ENCODE measurements at regions not wholly inside any gene's neighbourhood (a gene's known extent, or its start where the extent isn't known, plus 50 kb on each side); places are given as distances from the start of the nearest gene placed in this dataset.

- DNase-seq (no peak), ATAC-seq (no peak)
- Histone ChIP-seq H3K27ac (no peak overlapping the region), H3K4me1 (no peaks in the 10 kb centered on the region), H3K36me3 (no peaks in the 10 kb centered on the region), H3K4me3 (no peak overlapping the region), H3K9me3 (no peaks in the 10 kb centered on the region), H3K27me3 (no peaks in the 10 kb centered on the region)
- in situ Hi-C loops (cut with MboI; ENCODE audit: low sequenced_read_pairs in 4 of 4): no loop called here
- intact Hi-C loops (cut with DNase I; ENCODE audit: low total_unique reads): no loop called here
- no peak for TF ChIP-seq CTCF (IDR thresholded peaks at IDR 0.05 in 4 of 5, conservative IDR thresholded peaks at IDR 0.05 in 1 of 5)
- no peak for TF ChIP-seq POLR2A (IDR thresholded peaks at IDR 0.05)
Observed at GRCh38 chr12:17104801-17105200, 498.8 kb upstream of the LMO3 start.

GRCh38 chr12:17097674-17098073, 491.7 kb upstream of the LMO3 start:
- intact Hi-C loops (cut with DNase I; ENCODE audit: low total_unique reads) (no loop called here), in situ Hi-C loops (cut with MboI; ENCODE audit: low sequenced_read_pairs in 4 of 4) (no loop called here)
- ATAC-seq: no peak
- no peaks in the 10 kb centered on the region for H3K36me3 ChIP-seq
- TF ChIP-seq CTCF (IDR thresholded peaks at IDR 0.05 in 4 of 5, conservative IDR thresholded peaks at IDR 0.05 in 1 of 5) (no peak), POLR2A (IDR thresholded peaks at IDR 0.05) (no peak)
- H3K9me3 ChIP-seq: no peaks in the 10 kb centered on the region
- no peak overlapping the region for H3K4me3 ChIP-seq
- DNase-seq: no peak
- no peaks in the 10 kb centered on the region for H3K27me3 ChIP-seq
- no peak overlapping the region for H3K27ac ChIP-seq
- no peaks in the 10 kb centered on the region for H3K4me1 ChIP-seq

- Histone ChIP-seq H3K9me3 (no peaks in the 10 kb centered on the region), H3K4me3 (no peak overlapping the region), H3K27ac (no peak overlapping the region), H3K27me3 (no peaks in the 10 kb centered on the region), H3K4me1 (no peaks in the 10 kb centered on the region), H3K36me3 (no peaks in the 10 kb centered on the region)
- in situ Hi-C loops (cut with MboI; ENCODE audit: low sequenced_read_pairs in 4 of 4): no loop called here
- ATAC-seq: no peak
- intact Hi-C loops (cut with DNase I; ENCODE audit: low total_unique reads): no loop called here
- TF ChIP-seq CTCF (IDR thresholded peaks at IDR 0.05 in 4 of 5, conservative IDR thresholded peaks at IDR 0.05 in 1 of 5) (no peak), POLR2A (IDR thresholded peaks at IDR 0.05) (no peak)
- no peak for DNase-seq
Observed at GRCh38 chr12:17084831-17085230, 478.9 kb upstream of the LMO3 start.

GRCh38 chr12:17079251-17079909, 473.4 kb upstream of the LMO3 start:
- no peak overlapping the region for H3K4me3 ChIP-seq
- no peaks in the 10 kb centered on the region for H3K27me3 ChIP-seq
- ATAC-seq (no peak), DNase-seq (no peak)
- no peaks in the 10 kb centered on the region for H3K36me3 ChIP-seq
- H3K9me3 ChIP-seq: no peaks in the 10 kb centered on the region
- no peak overlapping the region for H3K27ac ChIP-seq
- in situ Hi-C loops (cut with MboI; ENCODE audit: low sequenced_read_pairs in 4 of 4) (no loop called here), intact Hi-C loops (cut with DNase I; ENCODE audit: low total_unique reads) (no loop called here)
- no peaks in the 10 kb centered on the region for H3K4me1 ChIP-seq
- no peak for TF ChIP-seq POLR2A (IDR thresholded peaks at IDR 0.05)
- TF ChIP-seq CTCF (IDR thresholded peaks at IDR 0.05 in 4 of 5, conservative IDR thresholded peaks at IDR 0.05 in 1 of 5): no peak

- Histone ChIP-seq H3K27ac (no peak overlapping the region), H3K4me1 (no peaks in the 10 kb centered on the region), H3K27me3 (no peaks in the 10 kb centered on the region), H3K4me3 (no peak overlapping the region), H3K36me3 (no peaks in the 10 kb centered on the region), H3K9me3 (no peaks in the 10 kb centered on the region)
- TF ChIP-seq POLR2A (IDR thresholded peaks at IDR 0.05) (no peak), CTCF (IDR thresholded peaks at IDR 0.05 in 4 of 5, conservative IDR thresholded peaks at IDR 0.05 in 1 of 5) (no peak)
- DNase-seq (no peak), ATAC-seq (no peak)
- in situ Hi-C loops (cut with MboI; ENCODE audit: low sequenced_read_pairs in 4 of 4) (no loop called here), intact Hi-C loops (cut with DNase I; ENCODE audit: low total_unique reads) (no loop called here)
Observed at GRCh38 chr12:17077594-17077993, 471.6 kb upstream of the LMO3 start.
